ENCODE measurements at regions not wholly inside any gene's neighbourhood (a gene's known extent, or its start where the extent isn't known, plus 50 kb on each side); places are given as distances from the start of the nearest gene placed in this dataset.
"Not testable (repeated sequence)": the region's sequence is repeated elsewhere in the genome, so short reads cannot be mapped to it uniquely, and the experiment has no call there.

GRCh38 chr20:16865406-16865805, 117.2 kb downstream of the OTOR start:
- H3K9me3 Mint-ChIP-seq: peaks cover 2 to 17% (median 5%) of the 10 kb centered on the region in 7 donors
- no peak for DNase-seq
- H3K27me3 Mint-ChIP-seq (ENCODE audit: low read depth in 3 of 3): no peaks in the 10 kb centered on the region
- TF ChIP-seq CTCF (IDR thresholded peaks at IDR 0.05): no peak
- H3K36me3 ChIP-seq (replicated peaks in 1 of 2; ENCODE audit: control insufficient read depth in 1 of 2, insufficient read depth in 2 of 2, low read length in 2 of 2): no peaks in the 10 kb centered on the region
- no peaks in the 10 kb centered on the region for H3K36me3 Mint-ChIP-seq
- H3K27ac Mint-ChIP-seq: no peak overlapping the region
- no peak overlapping the region for H3K4me2 ChIP-seq (replicated peaks; ENCODE audit: extremely low read depth, low read length, poor library complexity, severe bottlenecking)
- H3K79me2 ChIP-seq (ENCODE audit: insufficient read depth, low read length): no peaks in the 10 kb centered on the region
- no peaks in the 10 kb centered on the region for H3K4me1 ChIP-seq (ENCODE audit: control insufficient read depth in 1 of 2, insufficient read depth in 2 of 2, low read length in 2 of 2)
- H3K27ac ChIP-seq (ENCODE audit: low read depth in 1 of 2, low read length in 2 of 2): no peak overlapping the region
- H3K9ac ChIP-seq (ENCODE audit: insufficient read depth, low read length, poor library complexity, severe bottlenecking): no peak overlapping the region
- H3K4me1 Mint-ChIP-seq: no peaks in the 10 kb centered on the region
- peaks cover 0 to 10% of the 10 kb centered on the region in 2 donors for H3K9me3 ChIP-seq (replicated peaks in 1 of 2; ENCODE audit: control insufficient read depth in 1 of 2, insufficient read depth in 1 of 2, low read length in 2 of 2)
- H4K20me1 ChIP-seq (ENCODE audit: insufficient read depth, low read length): no peaks in the 10 kb centered on the region
- WGBS (ENCODE audit: insufficient coverage): no CpG with 5 or more reads among the region's 2 CpGs
- intact Hi-C loops (cut with micrococcal nuclease): no loop called here
- no peak overlapping the region for H3K4me3 Mint-ChIP-seq
- no peak overlapping the region for H3K4me3 ChIP-seq (replicated peaks in 1 of 3; ENCODE audit: low read depth in 2 of 3, low read length in 3 of 3)
- H3K27me3 ChIP-seq (ENCODE audit: control insufficient read depth in 2 of 2, insufficient read depth in 2 of 2, low read length in 2 of 2): no peaks in the 10 kb centered on the region
- H2AFZ ChIP-seq (ENCODE audit: insufficient read depth, low read depth, low read length, poor library complexity, severe bottlenecking): no peak overlapping the region

GRCh38 chr20:16873124-16873523, 125.0 kb downstream of the OTOR start:
- H3K27ac ChIP-seq (ENCODE audit: low read depth in 1 of 2, low read length in 2 of 2); H2AFZ ChIP-seq (ENCODE audit: insufficient read depth, low read depth, low read length, poor library complexity, severe bottlenecking); H3K4me1 Mint-ChIP-seq; H3K4me2 ChIP-seq (replicated peaks; ENCODE audit: extremely low read depth, low read length, poor library complexity, severe bottlenecking); H3K4me3 Mint-ChIP-seq; H3K4me3 ChIP-seq (replicated peaks in 1 of 3; ENCODE audit: low read depth in 2 of 3, low read length in 3 of 3); H3K27me3 Mint-ChIP-seq (ENCODE audit: low read depth in 3 of 3); H3K9me3 Mint-ChIP-seq; H4K20me1 ChIP-seq (ENCODE audit: insufficient read depth, low read length); intact Hi-C loops (cut with micrococcal nuclease); H3K36me3 Mint-ChIP-seq; H3K4me1 ChIP-seq (ENCODE audit: control insufficient read depth in 1 of 2, insufficient read depth in 2 of 2, low read length in 2 of 2); H3K79me2 ChIP-seq (ENCODE audit: insufficient read depth, low read length); H3K36me3 ChIP-seq (replicated peaks in 1 of 2; ENCODE audit: control insufficient read depth in 1 of 2, insufficient read depth in 2 of 2, low read length in 2 of 2); H3K9ac ChIP-seq (ENCODE audit: insufficient read depth, low read length, poor library complexity, severe bottlenecking); H3K9me3 ChIP-seq (replicated peaks in 1 of 2; ENCODE audit: control insufficient read depth in 1 of 2, insufficient read depth in 1 of 2, low read length in 2 of 2); DNase-seq; H3K27me3 ChIP-seq (ENCODE audit: control insufficient read depth in 2 of 2, insufficient read depth in 2 of 2, low read length in 2 of 2): not testable (repeated sequence)
- 100% methylated on average over 3 of the region's 4 CpGs for WGBS (ENCODE audit: insufficient coverage)
- peak overlapping the region in 1 of 7 donors; percentile 28 for H3K27ac Mint-ChIP-seq

Data from CD14-positive monocyte (primary cell).